Endothelial cell of umbilical vein (primary cell): ENCODE measurements at regions not wholly inside any gene's neighbourhood (a gene's known extent, or its start where the extent isn't known, plus 50 kb on each side); places are given as distances from the start of the nearest gene placed in this dataset.

Experiments
- FOS ChIP-seq: IDR thresholded peaks from 2 replicates; pipeline ENCODE4 v1.6.1; 2011; ENCODE audit warnings: mild to moderate bottlenecking, low read length, moderate library complexity, borderline replicate concordance; ENCODE audit not compliant: insufficient read depth
- JUN ChIP-seq: IDR thresholded peaks from 2 replicates; pipeline ENCODE4 v1.6.1; 2011; ENCODE audit warnings: borderline replicate concordance, low read depth; ENCODE audit not compliant: insufficient read length, insufficient read depth
- POLR2A ChIP-seq: IDR thresholded peaks from 2 replicates; pipeline ENCODE4 v1.6.1; 2012; ENCODE audit warnings: low read depth, mild to moderate bottlenecking, control low read depth, low read length
- TF ChIP-seq, protein P1 (sequence below), 2 donors: IDR thresholded peaks; 1 replicate in 1 of 2; 2 replicates in 1 of 2; pipeline ENCODE4 v1.5.1; 2011; ENCODE audit warnings: low read length in 2 of 2, mild to moderate bottlenecking in 2 of 2, moderate library complexity in 2 of 2, control low read depth in 1 of 2, inconsistent platforms in 1 of 2, low read depth in 1 of 2; ENCODE audit not compliant: insufficient read depth in 1 of 2; ENCODE audit errors: extremely low read depth in 1 of 2

DNA sequence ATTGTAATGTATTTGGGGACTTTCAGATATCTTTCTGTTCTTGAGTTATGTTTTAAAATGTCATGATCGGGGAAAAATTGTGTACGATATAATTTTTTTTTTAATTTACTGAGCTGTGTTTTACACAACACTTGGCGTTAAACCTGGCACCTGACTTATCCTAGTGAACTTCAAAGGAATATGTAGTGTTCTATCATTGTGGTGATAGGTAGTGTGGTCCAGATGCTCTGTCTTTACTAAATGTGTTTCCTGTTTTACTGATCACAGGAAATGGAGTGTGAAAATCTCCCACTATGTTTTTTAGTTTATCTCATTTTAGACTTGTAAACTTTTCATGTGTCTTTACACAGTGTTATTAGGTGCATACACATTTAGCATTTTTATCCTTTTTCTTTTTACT, 98.0 kb downstream of the SLC5A7 start:
- TF ChIP-seq, protein P1, sequence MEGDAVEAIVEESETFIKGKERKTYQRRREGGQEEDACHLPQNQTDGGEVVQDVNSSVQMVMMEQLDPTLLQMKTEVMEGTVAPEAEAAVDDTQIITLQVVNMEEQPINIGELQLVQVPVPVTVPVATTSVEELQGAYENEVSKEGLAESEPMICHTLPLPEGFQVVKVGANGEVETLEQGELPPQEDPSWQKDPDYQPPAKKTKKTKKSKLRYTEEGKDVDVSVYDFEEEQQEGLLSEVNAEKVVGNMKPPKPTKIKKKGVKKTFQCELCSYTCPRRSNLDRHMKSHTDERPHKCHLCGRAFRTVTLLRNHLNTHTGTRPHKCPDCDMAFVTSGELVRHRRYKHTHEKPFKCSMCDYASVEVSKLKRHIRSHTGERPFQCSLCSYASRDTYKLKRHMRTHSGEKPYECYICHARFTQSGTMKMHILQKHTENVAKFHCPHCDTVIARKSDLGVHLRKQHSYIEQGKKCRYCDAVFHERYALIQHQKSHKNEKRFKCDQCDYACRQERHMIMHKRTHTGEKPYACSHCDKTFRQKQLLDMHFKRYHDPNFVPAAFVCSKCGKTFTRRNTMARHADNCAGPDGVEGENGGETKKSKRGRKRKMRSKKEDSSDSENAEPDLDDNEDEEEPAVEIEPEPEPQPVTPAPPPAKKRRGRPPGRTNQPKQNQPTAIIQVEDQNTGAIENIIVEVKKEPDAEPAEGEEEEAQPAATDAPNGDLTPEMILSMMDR (IDR thresholded peaks at IDR 0.05; ENCODE audit: extremely low read depth in 1 of 2, insufficient read depth in 1 of 2, low read depth in 1 of 2, low read length in 2 of 2) = no peak
- TF ChIP-seq FOS (no peak), POLR2A (no peak), JUN (no peak)
